Stimulated activated CD4-positive, alpha-beta T cell treated with anti-CD3 and anti-CD28 coated beads, TNF-alpha, amount 100 ng/mL, for 24 hours (primary cell): ENCODE measurements at regions not wholly inside any gene's neighbourhood (a gene's known extent, or its start where the extent isn't known, plus 50 kb on each side); places are given as distances from the start of the nearest gene placed in this dataset.
"Not testable (repeated sequence)": the region's sequence is repeated elsewhere in the genome, so short reads cannot be mapped to it uniquely, and the experiment has no call there.

ENCODE experiments used
- DNase-seq, 3 experiments: peaks; one replicate each; pipeline ENCODE4 v3.0.0-alpha.2; 2020; ENCODE audit warnings: low read depth in 3 of 3

- DNase-seq = not testable (repeated sequence)
These were observed 268.0 kb downstream of the C16orf95 start for GRCh38 chr16:87049216-87049615.

DNA sequence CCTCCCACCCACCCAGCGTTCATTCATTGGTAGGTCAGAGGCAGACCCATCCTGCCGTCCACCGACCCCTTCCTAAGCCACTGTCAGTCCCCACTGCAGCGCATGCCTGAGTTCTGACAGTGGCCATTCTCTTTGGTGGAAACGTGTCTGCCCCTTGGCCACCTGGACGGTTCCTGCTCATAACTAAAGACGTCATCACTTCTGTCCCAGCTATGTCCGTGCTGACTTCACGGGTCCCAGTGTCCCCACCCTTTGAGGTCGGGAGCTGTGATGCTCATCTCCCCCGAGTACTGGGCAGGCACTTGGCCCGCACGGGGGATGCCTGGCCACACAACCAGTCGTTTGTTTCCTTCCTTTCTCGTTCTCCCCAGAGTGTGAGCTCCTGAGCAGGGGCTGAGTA, 267.1 kb downstream of the C16orf95 start:
- DNase-seq = no peak

GRCh38 chr16:87051526-87052320, 265.5 kb downstream of the C16orf95 start:
- DNase-seq = no peak

DNA sequence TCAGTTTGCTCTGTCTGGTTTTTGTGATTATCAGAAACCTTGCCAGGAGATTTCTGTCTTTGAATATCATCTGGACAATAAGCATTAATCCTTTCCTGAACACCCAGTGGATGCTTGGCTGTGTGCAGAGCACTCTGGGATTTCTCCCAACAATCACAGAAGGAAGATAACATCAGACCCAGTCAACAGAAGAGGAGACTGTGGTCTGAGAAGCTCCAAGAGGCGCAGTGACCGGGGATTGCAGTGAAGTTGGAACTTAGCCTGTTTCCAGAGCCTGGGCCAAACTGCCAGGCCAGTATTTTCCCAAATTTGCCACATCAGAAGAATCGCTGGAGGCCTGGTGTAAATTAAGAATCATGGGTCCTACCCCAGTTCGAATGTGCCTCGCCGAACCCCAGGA, 264.7 kb downstream of the C16orf95 start:
- no peak for DNase-seq

GRCh38 chr16:87053016-87053982, 263.9 kb downstream of the C16orf95 start:
- DNase-seq = no peak

DNA sequence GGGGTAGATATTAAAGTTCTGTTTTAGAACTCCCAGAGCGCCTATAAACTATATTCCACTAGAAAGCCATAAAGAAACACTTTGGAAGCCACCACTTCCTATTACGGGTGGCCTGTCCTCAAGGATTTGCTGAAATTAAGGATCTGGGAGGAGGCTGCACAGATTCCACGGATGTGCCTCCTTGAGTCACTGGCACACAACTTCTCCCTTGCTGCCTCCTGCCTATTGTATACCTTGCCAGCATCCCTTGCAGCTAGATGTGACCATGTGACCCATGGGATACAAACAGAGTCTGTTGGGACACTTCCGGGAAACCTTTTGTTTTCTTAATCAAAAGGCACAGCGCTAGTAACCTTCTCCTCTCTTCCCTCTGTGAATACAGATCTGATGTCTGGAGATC, 263.0 kb downstream of the C16orf95 start:
- no peak for DNase-seq

GRCh38 chr16:87054856-87055255, 262.3 kb downstream of the C16orf95 start:
- DNase-seq = no peak

DNA sequence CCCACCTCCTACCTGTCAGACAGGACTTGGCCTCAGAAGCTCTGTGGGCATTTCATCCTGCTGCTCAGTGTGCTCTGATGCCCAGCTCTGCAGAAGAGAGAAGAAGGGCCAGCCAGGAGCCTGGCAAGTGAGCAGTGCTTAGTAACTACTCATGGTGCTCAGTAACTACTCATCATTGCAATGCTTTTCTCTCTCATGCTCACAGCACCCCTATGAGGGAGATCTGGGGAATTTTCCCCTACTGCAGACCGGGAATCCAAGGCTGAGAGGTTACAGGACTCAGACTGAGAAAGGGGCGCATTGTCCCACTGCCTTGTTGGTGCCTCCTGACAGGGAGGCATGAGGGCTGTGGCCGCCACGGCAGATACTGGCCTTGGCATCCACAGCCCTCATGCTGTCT, 261.1 kb downstream of the C16orf95 start:
- no peak for DNase-seq

DNA sequence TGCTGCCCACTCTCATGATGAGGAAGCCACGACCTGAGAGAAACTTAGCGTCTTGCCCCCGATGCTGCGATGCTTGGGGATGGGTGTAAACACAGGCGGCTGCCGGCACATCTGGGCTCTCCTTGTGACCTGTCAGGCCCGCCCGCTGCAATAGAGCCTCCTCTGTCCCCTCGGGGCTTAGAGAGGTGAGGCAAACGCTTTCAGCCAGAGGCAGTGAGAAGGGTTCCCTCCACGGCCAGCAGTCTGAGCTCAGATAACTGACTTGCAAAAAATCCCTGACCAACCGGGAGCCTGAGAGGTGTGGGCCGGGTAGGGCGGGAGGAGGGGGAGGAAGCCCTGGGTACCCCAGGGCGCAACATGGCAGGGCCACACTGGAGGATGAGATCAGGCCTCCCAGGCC, 260.6 kb downstream of the C16orf95 start:
- DNase-seq = no peak

DNA sequence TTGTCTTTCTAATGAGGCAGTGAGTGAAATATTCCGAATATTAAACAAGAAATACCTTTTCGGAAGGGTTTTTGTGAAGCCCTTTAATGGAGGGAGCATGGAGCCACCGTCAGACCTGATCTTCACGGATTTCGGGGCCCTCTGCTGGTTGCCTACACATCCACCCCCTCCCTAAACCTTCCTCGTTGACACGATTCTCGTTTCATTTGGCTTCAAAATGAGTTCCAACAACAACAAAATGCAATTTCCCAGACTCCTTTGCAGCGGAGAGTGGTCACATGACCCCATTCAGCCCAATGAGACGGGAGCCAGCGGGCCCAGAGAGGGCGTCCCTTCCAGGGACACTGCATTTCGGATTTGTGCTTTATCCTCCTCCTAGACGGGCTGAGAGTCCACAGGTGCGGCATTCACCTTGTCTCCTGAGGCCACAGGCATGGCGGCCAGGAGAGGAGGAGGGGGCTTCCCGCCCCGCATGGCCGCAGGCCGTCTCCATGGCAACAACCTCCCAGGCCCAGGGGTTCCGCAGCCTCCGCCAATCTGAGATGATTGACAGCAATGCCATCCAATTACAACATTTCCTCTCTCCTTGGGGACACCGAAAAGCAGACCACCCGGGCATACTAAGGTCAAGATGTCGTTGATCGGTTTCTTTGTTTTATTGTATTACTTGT, 259.8 kb downstream of the C16orf95 start:
- no peak for DNase-seq

- no peak for DNase-seq
These were observed 259.1 kb downstream of the C16orf95 start for GRCh38 chr16:87057951-87058560.

- no peak for DNase-seq
These were observed 258.4 kb downstream of the C16orf95 start for GRCh38 chr16:87058728-87059250.

- no peak for DNase-seq
These were observed 256.9 kb downstream of the C16orf95 start for GRCh38 chr16:87060034-87060986.

- no peak for DNase-seq
These were observed 255.8 kb downstream of the C16orf95 start for GRCh38 chr16:87061243-87061920.

- DNase-seq = peak; percentile 22 to 61 (median 33)
These were observed 254.4 kb downstream of the C16orf95 start for GRCh38 chr16:87062569-87063442.

- DNase-seq = no peak
These were observed 253.6 kb downstream of the C16orf95 start for GRCh38 chr16:87063543-87063942.

DNA sequence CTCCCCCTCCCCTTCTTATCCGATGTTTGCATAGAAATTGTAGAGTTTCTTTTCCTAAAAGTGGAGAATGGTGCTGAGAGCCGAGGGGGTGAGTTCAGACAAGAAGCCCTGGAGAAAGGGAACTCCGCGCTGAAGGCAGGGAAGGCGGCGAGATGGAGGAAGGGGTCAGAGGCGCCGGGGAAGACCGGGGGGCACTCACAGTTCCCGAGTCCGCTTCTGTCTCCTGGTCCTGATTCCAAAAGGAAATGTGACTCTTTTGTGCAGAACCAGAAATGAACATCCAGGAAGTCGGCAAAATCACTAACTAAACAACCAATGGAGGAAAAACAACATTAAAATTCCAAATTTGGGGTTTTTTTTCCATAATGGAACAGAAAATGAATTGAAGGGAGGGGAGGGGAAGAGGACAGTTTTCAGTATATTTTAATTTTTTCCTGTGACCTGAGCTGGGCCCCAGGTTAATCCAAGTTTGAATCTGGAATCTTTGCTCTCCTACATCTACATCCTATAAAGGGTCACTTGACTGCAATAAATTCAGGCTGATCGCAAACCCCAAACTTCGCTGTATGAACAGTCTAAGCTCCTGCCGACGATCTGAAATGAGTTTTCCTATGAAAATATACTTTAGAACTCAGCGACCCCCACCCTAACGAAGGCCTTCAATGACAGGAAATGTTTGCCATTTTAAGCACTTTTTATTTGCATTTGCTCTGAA, 252.3 kb downstream of the C16orf95 start:
- no peak for DNase-seq
